Kidney glomerular epithelial cell (primary cell): ENCODE measurements at regions not wholly inside any gene's neighbourhood (a gene's known extent, or its start where the extent isn't known, plus 50 kb on each side); places are given as distances from the start of the nearest gene placed in this dataset.
"Not testable (repeated sequence)": the region's sequence is repeated elsewhere in the genome, so short reads cannot be mapped to it uniquely, and the experiment has no call there.

Source experiments
- DNase-seq: peaks from one replicate; lab custom pipeline; 2025; lab: John Stamatoyannopoulos, UW

GRCh38 chr5:29247346-29248028 is 1946.0 kb upstream of the CDH6 start:
- no peak for DNase-seq

- DNase-seq, result peak; percentile 51
Observed at GRCh38 chr5:29240379-29240778, 1953.1 kb upstream of the CDH6 start.

GRCh38 chr5:29239606-29240005 is 1953.9 kb upstream of the CDH6 start:
- no peak for DNase-seq

GRCh38 chr5:29238115-29238514 is 1955.4 kb upstream of the CDH6 start:
- DNase-seq, result no peak

- DNase-seq, result no peak
Observed at GRCh38 chr5:29231154-29231553, 1962.3 kb upstream of the CDH6 start.

GRCh38 chr5:29230591-29230990 is 1962.9 kb upstream of the CDH6 start:
- no peak for DNase-seq

- no peak for DNase-seq
Observed at GRCh38 chr5:29229461-29229860, 1964.0 kb upstream of the CDH6 start.

- DNase-seq, result no peak
Observed at GRCh38 chr5:29218138-29218537, 1975.3 kb upstream of the CDH6 start.

- DNase-seq, result no peak
Observed at GRCh38 chr5:29214839-29215238, 1978.6 kb upstream of the CDH6 start.

GRCh38 chr5:29213475-29213874 is 1980.0 kb upstream of the CDH6 start:
- DNase-seq, result no peak

GRCh38 chr5:29208024-29208423 is 1985.5 kb upstream of the CDH6 start:
- peak; percentile 9 for DNase-seq

GRCh38 chr5:29203049-29203448 is 1990.4 kb upstream of the CDH6 start:
- DNase-seq, result no peak

GRCh38 chr5:29197631-29198454 is 1995.6 kb upstream of the CDH6 start:
- DNase-seq, result no peak

GRCh38 chr5:29193972-29194371 is 1999.5 kb upstream of the CDH6 start:
- DNase-seq, result no peak

GRCh38 chr5:29191269-29192048 is 2002.0 kb upstream of the CDH6 start:
- not testable (repeated sequence) for DNase-seq

GRCh38 chr5:29190398-29190797 is 2003.1 kb upstream of the CDH6 start:
- DNase-seq, result not testable (repeated sequence)

- not testable (repeated sequence) for DNase-seq
Observed at GRCh38 chr5:29186380-29186779, 2007.1 kb upstream of the CDH6 start.

- DNase-seq, result no peak
Observed at GRCh38 chr5:29185558-29185957, 2007.9 kb upstream of the CDH6 start.

GRCh38 chr5:29175774-29176173 is 2017.7 kb upstream of the CDH6 start:
- no peak for DNase-seq

GRCh38 chr5:29170599-29170998 is 2022.9 kb upstream of the CDH6 start:
- DNase-seq, result no peak

GRCh38 chr5:29169886-29170285 is 2023.6 kb upstream of the CDH6 start:
- no peak for DNase-seq

- DNase-seq, result no peak
Observed at GRCh38 chr5:29162297-29162696, 2031.2 kb upstream of the CDH6 start.
